ENCODE measurements at regions not wholly inside any gene's neighbourhood (a gene's known extent, or its start where the extent isn't known, plus 50 kb on each side); places are given as distances from the start of the nearest gene placed in this dataset.

GRCh38 chrX:19293606-19294325 is 50.0 kb upstream of the PDHA1 start:
- H3K9me3 ChIP-seq: no peaks in the 10 kb centered on the region
- no peak overlapping the region for H3K4me3 ChIP-seq
- H3K27me3 ChIP-seq: no peaks in the 10 kb centered on the region
- intact Hi-C loops (cut with DNase I): no loop called here
- H3K4me1 ChIP-seq: no peaks in the 10 kb centered on the region
- DNase-seq (ENCODE audit: low spot score in 2 of 2): no peak
- TF ChIP-seq CTCF (IDR thresholded peaks at IDR 0.05): no peak
- H3K27ac ChIP-seq: no peak overlapping the region
- no peaks in the 10 kb centered on the region for H3K36me3 ChIP-seq

All from ascending aorta (tissue), 2 donors.